ENCODE measurements at regions not wholly inside any gene's neighbourhood (a gene's known extent, or its start where the extent isn't known, plus 50 kb on each side); places are given as distances from the start of the nearest gene placed in this dataset.
"Not testable (repeated sequence)": the region's sequence is repeated elsewhere in the genome, so short reads cannot be mapped to it uniquely, and the experiment has no call there.

DNA sequence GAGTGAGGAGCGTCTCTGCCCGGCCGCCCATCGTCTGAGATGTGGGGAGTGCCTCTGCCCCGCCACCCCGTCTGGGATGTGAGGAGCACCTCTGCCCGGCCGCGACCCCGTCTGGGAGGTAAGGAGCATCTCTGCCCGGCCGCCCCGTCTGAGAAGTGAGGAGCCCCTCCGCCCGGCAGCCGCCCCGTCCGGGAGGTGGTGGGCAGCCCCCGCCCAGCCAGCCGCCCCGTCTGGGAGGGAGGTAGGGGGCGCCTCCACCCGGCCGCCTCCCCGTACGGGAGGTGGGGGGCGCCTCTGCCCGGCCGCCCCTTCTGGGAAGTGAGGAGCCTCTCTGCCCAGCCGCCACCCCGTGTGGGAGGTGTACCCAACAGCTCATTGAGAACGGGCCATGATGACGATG is 1811.4 kb downstream of the EFNA5 start:
- not testable (repeated sequence) for H3K4me3 ChIP-seq (ENCODE audit: low read length in 3 of 3); H3K36me3 ChIP-seq (ENCODE audit: control insufficient read depth in 3 of 3, insufficient read depth in 3 of 3, low read length in 3 of 3); H3K27ac ChIP-seq (ENCODE audit: low read depth, low read length); H3K9ac ChIP-seq (ENCODE audit: low read depth in 1 of 3, low read length in 3 of 3); H3K27me3 ChIP-seq (ENCODE audit: control insufficient read depth in 3 of 3, insufficient read depth in 3 of 3, low read length in 3 of 3); H3K9me3 ChIP-seq (ENCODE audit: control insufficient read depth in 3 of 3, low read length in 3 of 3); H3K4me1 ChIP-seq (ENCODE audit: control insufficient read depth in 3 of 3, insufficient read depth in 3 of 3, low read length in 3 of 3)

DNA sequence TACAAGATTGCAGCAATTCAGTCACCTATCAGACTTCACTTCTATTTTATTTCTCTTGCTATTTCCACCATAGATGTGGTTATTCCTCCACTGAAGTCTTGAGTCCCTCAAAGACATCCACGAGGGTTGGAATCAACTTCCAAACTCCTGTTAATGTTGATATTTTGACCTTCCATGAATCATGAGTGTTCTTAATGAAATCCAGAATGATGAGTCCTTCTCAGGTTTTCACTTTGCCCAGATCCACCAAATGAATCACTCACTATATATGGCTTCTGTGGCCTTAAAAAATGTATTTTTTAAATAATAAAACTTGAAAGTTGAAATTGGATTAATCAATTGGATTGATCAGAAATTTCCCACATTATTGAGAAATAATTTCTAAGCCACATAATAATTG is 1821.0 kb downstream of the EFNA5 start:
- Histone ChIP-seq H3K27me3 (ENCODE audit: control insufficient read depth in 3 of 3, insufficient read depth in 3 of 3, low read length in 3 of 3) (no peaks in the 10 kb centered on the region), H3K4me3 (ENCODE audit: low read length in 3 of 3) (no peak overlapping the region), H3K4me1 (ENCODE audit: control insufficient read depth in 3 of 3, insufficient read depth in 3 of 3, low read length in 3 of 3) (no peaks in the 10 kb centered on the region)

DNA sequence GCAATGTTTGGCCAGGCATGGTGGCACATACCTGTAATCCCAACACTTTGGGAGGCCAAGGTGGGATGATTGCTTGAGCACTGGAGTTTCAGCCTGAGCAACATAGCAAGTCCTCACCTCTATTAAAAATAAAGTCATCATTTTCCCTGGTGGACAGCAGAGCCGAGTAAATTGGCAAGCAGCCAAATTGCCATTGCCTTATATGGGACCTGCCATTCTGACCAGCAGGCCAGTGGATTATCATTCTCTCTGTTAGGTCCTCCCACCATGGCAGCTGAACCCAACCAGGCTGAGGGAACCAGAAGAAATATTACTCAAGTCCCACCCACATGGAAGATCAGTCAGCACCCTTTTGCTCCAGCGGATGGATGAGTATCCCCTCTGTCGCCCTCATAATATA is 1829.9 kb downstream of the EFNA5 start:
- H3K9ac ChIP-seq (ENCODE audit: low read depth in 1 of 3, low read length in 3 of 3): no peak overlapping the region
- H3K27ac ChIP-seq (ENCODE audit: low read depth, low read length): no peak overlapping the region
- no peak overlapping the region for H3K4me3 ChIP-seq (ENCODE audit: low read length in 3 of 3)
- no peaks in the 10 kb centered on the region for H3K27me3 ChIP-seq (ENCODE audit: control insufficient read depth in 3 of 3, insufficient read depth in 3 of 3, low read length in 3 of 3)
- no peaks in the 10 kb centered on the region for H3K36me3 ChIP-seq (ENCODE audit: control insufficient read depth in 3 of 3, insufficient read depth in 3 of 3, low read length in 3 of 3)
- peaks cover 0 to 2% (median 0%) of the 10 kb centered on the region in 3 donors for H3K9me3 ChIP-seq (ENCODE audit: control insufficient read depth in 3 of 3, low read length in 3 of 3)
- H3K4me1 ChIP-seq (ENCODE audit: control insufficient read depth in 3 of 3, insufficient read depth in 3 of 3, low read length in 3 of 3): no peaks in the 10 kb centered on the region

More for the DNA sequence above, 1821.0 kb downstream of the EFNA5 start:
- no peak overlapping the region for H3K9ac ChIP-seq (ENCODE audit: low read depth in 1 of 3, low read length in 3 of 3)
- no peak overlapping the region for H3K27ac ChIP-seq (ENCODE audit: low read depth, low read length)
- no peaks in the 10 kb centered on the region for H3K36me3 ChIP-seq (ENCODE audit: control insufficient read depth in 3 of 3, insufficient read depth in 3 of 3, low read length in 3 of 3)
- no peaks in the 10 kb centered on the region for H3K9me3 ChIP-seq (ENCODE audit: control insufficient read depth in 3 of 3, low read length in 3 of 3)

DNA sequence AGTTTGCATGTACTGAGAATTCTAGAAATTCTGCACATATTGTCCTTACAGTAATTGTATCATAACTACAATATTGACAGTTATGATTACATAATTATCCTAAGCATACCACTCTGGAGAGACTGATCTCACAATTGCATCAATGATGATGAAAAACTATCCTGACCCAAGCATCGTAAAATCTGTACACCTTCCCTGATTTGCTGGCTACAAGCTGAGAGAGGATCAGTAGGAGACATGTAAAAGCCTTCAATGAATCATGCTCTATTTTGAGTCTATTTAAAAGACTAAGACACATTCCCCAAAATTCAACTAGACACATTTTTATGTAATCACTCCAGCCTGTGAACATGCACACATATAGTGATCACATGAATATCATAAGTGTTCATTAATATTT is 1833.8 kb downstream of the EFNA5 start:
- Histone ChIP-seq H3K9ac (ENCODE audit: low read depth in 1 of 3, low read length in 3 of 3) (no peak overlapping the region), H3K4me1 (ENCODE audit: control insufficient read depth in 3 of 3, insufficient read depth in 3 of 3, low read length in 3 of 3) (no peaks in the 10 kb centered on the region), H3K4me3 (ENCODE audit: low read length in 3 of 3) (no peak overlapping the region), H3K27ac (ENCODE audit: low read depth, low read length) (no peak overlapping the region), H3K36me3 (ENCODE audit: control insufficient read depth in 3 of 3, insufficient read depth in 3 of 3, low read length in 3 of 3) (no peaks in the 10 kb centered on the region), H3K27me3 (ENCODE audit: control insufficient read depth in 3 of 3, insufficient read depth in 3 of 3, low read length in 3 of 3) (no peaks in the 10 kb centered on the region), H3K9me3 (ENCODE audit: control insufficient read depth in 3 of 3, low read length in 3 of 3) (peaks cover 0 to 2% (median 0%) of the 10 kb centered on the region in 3 donors)

DNA sequence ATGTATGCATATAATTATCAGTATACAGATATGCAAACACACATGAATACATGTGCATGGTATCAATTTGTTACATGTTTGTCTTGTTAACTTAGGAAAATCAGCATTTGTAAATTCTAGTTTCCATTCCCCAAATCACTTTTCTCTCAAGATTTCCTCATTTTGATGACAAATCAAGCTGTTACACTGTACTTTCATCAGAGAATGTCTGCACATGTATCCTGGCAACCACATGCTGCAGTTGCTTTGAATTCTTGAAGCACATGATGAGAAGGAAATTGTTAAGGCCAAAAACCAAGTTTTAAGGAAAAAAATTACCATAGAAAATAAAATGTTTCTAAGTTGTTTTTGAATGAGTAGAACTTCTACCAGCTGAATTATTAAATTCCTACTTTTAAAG is 1834.5 kb downstream of the EFNA5 start:
- H3K4me1 ChIP-seq (ENCODE audit: control insufficient read depth in 3 of 3, insufficient read depth in 3 of 3, low read length in 3 of 3): no peaks in the 10 kb centered on the region
- no peak overlapping the region for H3K9ac ChIP-seq (ENCODE audit: low read depth in 1 of 3, low read length in 3 of 3)
- peaks cover 0 to 2% (median 0%) of the 10 kb centered on the region in 3 donors for H3K9me3 ChIP-seq (ENCODE audit: control insufficient read depth in 3 of 3, low read length in 3 of 3)
- H3K4me3 ChIP-seq (ENCODE audit: low read length in 3 of 3): no peak overlapping the region
- H3K36me3 ChIP-seq (ENCODE audit: control insufficient read depth in 3 of 3, insufficient read depth in 3 of 3, low read length in 3 of 3): no peaks in the 10 kb centered on the region
- H3K27me3 ChIP-seq (ENCODE audit: control insufficient read depth in 3 of 3, insufficient read depth in 3 of 3, low read length in 3 of 3): no peaks in the 10 kb centered on the region
- H3K27ac ChIP-seq (ENCODE audit: low read depth, low read length): no peak overlapping the region

DNA sequence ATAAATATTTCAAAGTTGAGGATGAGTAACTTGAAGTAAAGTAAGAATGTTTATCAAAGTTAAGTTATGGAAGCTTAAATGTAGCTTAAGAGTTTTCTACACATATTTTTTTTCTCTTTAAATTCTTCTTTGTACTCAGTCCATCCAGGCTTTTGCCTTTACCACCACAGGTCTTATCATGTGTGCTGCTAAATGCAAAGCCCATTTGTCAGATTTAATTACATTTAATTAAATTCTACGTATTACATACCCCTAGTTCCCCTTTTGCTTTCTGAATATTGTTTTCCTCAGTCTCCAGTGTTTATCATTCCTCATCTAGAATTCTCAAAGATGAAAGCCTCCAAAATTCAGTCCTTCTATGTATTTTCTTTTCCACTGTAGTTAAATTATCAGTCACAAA is 1841.9 kb downstream of the EFNA5 start:
- H3K4me1 ChIP-seq (ENCODE audit: control insufficient read depth in 3 of 3, insufficient read depth in 3 of 3, low read length in 3 of 3): no peaks in the 10 kb centered on the region
- no peak overlapping the region for H3K9ac ChIP-seq (ENCODE audit: low read depth in 1 of 3, low read length in 3 of 3)
- no peak overlapping the region for H3K27ac ChIP-seq (ENCODE audit: low read depth, low read length)
- no peaks in the 10 kb centered on the region for H3K27me3 ChIP-seq (ENCODE audit: control insufficient read depth in 3 of 3, insufficient read depth in 3 of 3, low read length in 3 of 3)
- no peak overlapping the region for H3K4me3 ChIP-seq (ENCODE audit: low read length in 3 of 3)
- H3K36me3 ChIP-seq (ENCODE audit: control insufficient read depth in 3 of 3, insufficient read depth in 3 of 3, low read length in 3 of 3): no peaks in the 10 kb centered on the region
- H3K9me3 ChIP-seq (ENCODE audit: control insufficient read depth in 3 of 3, low read length in 3 of 3): no peaks in the 10 kb centered on the region

DNA sequence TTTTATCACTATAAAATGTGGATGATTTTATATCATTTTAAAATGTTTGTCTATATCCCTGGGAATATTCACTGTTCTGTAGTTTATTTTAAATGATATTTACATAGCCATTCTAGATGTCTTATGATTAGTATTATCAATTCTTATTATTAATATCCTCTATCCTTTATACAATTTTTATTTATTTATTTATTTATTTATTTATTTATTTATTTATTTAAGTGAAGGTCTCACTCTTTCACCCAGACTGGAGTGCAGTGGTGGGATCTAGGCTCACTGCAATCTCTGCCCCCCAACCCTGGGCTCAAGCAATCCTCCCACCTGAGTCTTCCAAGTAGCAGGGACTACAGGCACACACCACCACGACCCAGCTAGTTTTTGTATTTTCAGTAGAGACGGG is 1848.9 kb downstream of the EFNA5 start:
- Histone ChIP-seq H3K27ac (ENCODE audit: low read depth, low read length) (no peak overlapping the region), H3K4me1 (ENCODE audit: control insufficient read depth in 3 of 3, insufficient read depth in 3 of 3, low read length in 3 of 3) (no peaks in the 10 kb centered on the region), H3K4me3 (ENCODE audit: low read length in 3 of 3) (no peak overlapping the region), H3K36me3 (ENCODE audit: control insufficient read depth in 3 of 3, insufficient read depth in 3 of 3, low read length in 3 of 3) (no peaks in the 10 kb centered on the region), H3K9ac (ENCODE audit: low read depth in 1 of 3, low read length in 3 of 3) (no peak overlapping the region), H3K9me3 (ENCODE audit: control insufficient read depth in 3 of 3, low read length in 3 of 3) (no peaks in the 10 kb centered on the region), H3K27me3 (ENCODE audit: control insufficient read depth in 3 of 3, insufficient read depth in 3 of 3, low read length in 3 of 3) (no peaks in the 10 kb centered on the region)

DNA sequence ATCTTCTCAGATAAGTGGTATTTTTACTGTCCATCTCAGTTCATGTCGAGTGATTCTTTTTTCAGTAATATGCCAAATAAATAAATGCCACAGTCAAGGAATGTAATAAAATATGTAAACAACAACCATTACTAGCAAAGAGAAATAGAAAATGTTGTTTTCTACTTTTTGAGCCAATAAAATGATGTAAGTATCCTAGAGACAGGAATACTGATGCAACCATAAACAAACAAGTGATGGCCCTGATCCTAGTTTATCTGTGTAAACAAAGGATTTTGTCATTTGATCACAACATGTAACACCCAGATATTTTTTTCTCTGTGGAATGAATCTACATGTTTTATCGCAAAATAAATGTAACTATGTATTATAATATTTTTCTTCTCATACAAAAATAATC is 1852.8 kb downstream of the EFNA5 start:
- Histone ChIP-seq H3K36me3 (ENCODE audit: control insufficient read depth in 3 of 3, insufficient read depth in 3 of 3, low read length in 3 of 3) (no peaks in the 10 kb centered on the region), H3K27ac (ENCODE audit: low read depth, low read length) (no peak overlapping the region), H3K4me3 (ENCODE audit: low read length in 3 of 3) (no peak overlapping the region), H3K27me3 (ENCODE audit: control insufficient read depth in 3 of 3, insufficient read depth in 3 of 3, low read length in 3 of 3) (no peaks in the 10 kb centered on the region), H3K9ac (ENCODE audit: low read depth in 1 of 3, low read length in 3 of 3) (no peak overlapping the region), H3K9me3 (ENCODE audit: control insufficient read depth in 3 of 3, low read length in 3 of 3) (no peaks in the 10 kb centered on the region), H3K4me1 (ENCODE audit: control insufficient read depth in 3 of 3, insufficient read depth in 3 of 3, low read length in 3 of 3) (no peaks in the 10 kb centered on the region)

DNA sequence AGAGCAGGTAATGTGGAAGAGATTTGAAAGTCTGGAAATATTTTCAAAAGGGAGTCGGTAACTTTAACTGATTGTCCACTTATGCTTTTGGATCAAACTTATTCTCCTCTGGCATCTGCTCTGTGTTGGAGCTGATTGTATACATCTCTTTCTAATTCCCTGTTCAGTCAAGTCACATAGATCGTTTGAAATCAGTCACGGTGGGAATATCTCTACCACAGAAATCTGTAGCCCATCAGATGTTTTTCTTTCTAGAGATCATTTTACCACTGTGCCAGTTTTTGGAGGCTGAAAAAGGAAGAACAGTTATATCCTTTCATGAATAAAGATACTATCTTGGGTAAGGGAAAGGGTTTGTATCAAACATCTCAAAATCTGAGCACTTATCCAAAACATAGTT is 1853.3 kb downstream of the EFNA5 start:
- Histone ChIP-seq H3K9me3 (ENCODE audit: control insufficient read depth in 3 of 3, low read length in 3 of 3) (no peaks in the 10 kb centered on the region), H3K9ac (ENCODE audit: low read depth in 1 of 3, low read length in 3 of 3) (no peak overlapping the region)

DNA sequence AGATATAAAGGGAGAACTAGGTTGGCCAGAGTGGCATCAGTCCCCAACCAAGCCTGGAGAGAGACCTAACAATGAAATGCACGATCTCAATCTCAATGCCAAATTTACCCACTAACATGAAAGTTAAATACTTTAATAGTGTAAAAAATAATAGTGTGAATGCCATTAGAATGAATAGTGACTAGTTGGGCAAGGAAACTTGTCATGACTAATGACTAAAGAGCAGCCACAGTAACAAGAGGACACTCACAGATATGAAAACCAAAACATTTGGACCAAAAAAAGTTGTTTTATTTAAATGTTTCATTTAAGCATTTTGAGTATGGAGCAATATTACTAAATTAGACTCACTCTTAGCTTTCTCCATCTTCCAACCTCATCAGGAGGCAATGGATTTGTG is 1853.8 kb downstream of the EFNA5 start:
- no peak overlapping the region for H3K27ac ChIP-seq (ENCODE audit: low read depth, low read length)
- H3K36me3 ChIP-seq (ENCODE audit: control insufficient read depth in 3 of 3, insufficient read depth in 3 of 3, low read length in 3 of 3): no peaks in the 10 kb centered on the region
- H3K27me3 ChIP-seq (ENCODE audit: control insufficient read depth in 3 of 3, insufficient read depth in 3 of 3, low read length in 3 of 3): no peaks in the 10 kb centered on the region
- no peak overlapping the region for H3K4me3 ChIP-seq (ENCODE audit: low read length in 3 of 3)
- no peaks in the 10 kb centered on the region for H3K9me3 ChIP-seq (ENCODE audit: control insufficient read depth in 3 of 3, low read length in 3 of 3)
- no peaks in the 10 kb centered on the region for H3K4me1 ChIP-seq (ENCODE audit: control insufficient read depth in 3 of 3, insufficient read depth in 3 of 3, low read length in 3 of 3)
- no peak overlapping the region for H3K9ac ChIP-seq (ENCODE audit: low read depth in 1 of 3, low read length in 3 of 3)

More for the DNA sequence above, 1853.3 kb downstream of the EFNA5 start:
- Histone ChIP-seq H3K36me3 (ENCODE audit: control insufficient read depth in 3 of 3, insufficient read depth in 3 of 3, low read length in 3 of 3) (no peaks in the 10 kb centered on the region), H3K27ac (ENCODE audit: low read depth, low read length) (no peak overlapping the region), H3K4me1 (ENCODE audit: control insufficient read depth in 3 of 3, insufficient read depth in 3 of 3, low read length in 3 of 3) (no peaks in the 10 kb centered on the region), H3K27me3 (ENCODE audit: control insufficient read depth in 3 of 3, insufficient read depth in 3 of 3, low read length in 3 of 3) (no peaks in the 10 kb centered on the region), H3K4me3 (ENCODE audit: low read length in 3 of 3) (no peak overlapping the region)

DNA sequence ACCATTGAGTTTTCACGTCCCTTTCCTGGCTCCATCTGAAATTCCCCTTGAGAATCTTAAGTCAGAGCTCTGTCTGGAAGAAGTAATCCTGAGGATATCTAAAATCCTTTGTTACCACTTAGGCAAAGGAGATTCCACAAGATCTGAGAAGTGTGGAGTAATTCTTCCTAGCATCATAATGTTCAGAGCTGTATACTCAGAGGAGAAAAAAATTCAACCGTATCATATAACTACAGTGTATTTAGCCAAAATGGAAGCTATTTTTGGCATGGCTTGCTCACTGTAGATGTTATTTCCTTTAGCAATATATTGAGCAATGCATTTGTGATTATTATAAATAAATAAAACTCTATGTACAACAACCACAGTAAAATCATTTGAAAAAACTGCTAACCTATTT is 1858.4 kb downstream of the EFNA5 start:
- H3K9ac ChIP-seq (ENCODE audit: low read depth in 1 of 3, low read length in 3 of 3): no peak overlapping the region
- H3K36me3 ChIP-seq (ENCODE audit: control insufficient read depth in 3 of 3, insufficient read depth in 3 of 3, low read length in 3 of 3): no peaks in the 10 kb centered on the region
- no peaks in the 10 kb centered on the region for H3K27me3 ChIP-seq (ENCODE audit: control insufficient read depth in 3 of 3, insufficient read depth in 3 of 3, low read length in 3 of 3)
- H3K27ac ChIP-seq (ENCODE audit: low read depth, low read length): no peak overlapping the region
- H3K4me1 ChIP-seq (ENCODE audit: control insufficient read depth in 3 of 3, insufficient read depth in 3 of 3, low read length in 3 of 3): no peaks in the 10 kb centered on the region
- H3K4me3 ChIP-seq (ENCODE audit: low read length in 3 of 3): no peak overlapping the region
- H3K9me3 ChIP-seq (ENCODE audit: control insufficient read depth in 3 of 3, low read length in 3 of 3): no peaks in the 10 kb centered on the region
